NCI-H2107 (cell line): ENCODE measurements at regions not wholly inside any gene's neighbourhood (a gene's known extent, or its start where the extent isn't known, plus 50 kb on each side); places are given as distances from the start of the nearest gene placed in this dataset.

Experiments used
- DNase-seq: peaks from one replicate; lab custom pipeline; 2025; lab: John Stamatoyannopoulos, UW

GRCh38 chr14:104462651-104463630 lies 116.6 kb upstream of the C14orf180 start:
- DNase-seq: no peak

GRCh38 chr14:104464907-104465306 lies 114.7 kb upstream of the C14orf180 start:
- DNase-seq: no peak

- no peak for DNase-seq
Measured at GRCh38 chr14:104465482-104466390, 113.8 kb upstream of the C14orf180 start.

GRCh38 chr14:104467236-104467635 lies 112.3 kb upstream of the C14orf180 start:
- DNase-seq: no peak

- no peak for DNase-seq
Measured at GRCh38 chr14:104467641-104468040, 111.9 kb upstream of the C14orf180 start.

GRCh38 chr14:104469591-104469990 lies 110.0 kb upstream of the C14orf180 start:
- DNase-seq: no peak

- no peak for DNase-seq
Measured at GRCh38 chr14:104470588-104470987, 109.0 kb upstream of the C14orf180 start.

GRCh38 chr14:104471114-104471513 lies 108.5 kb upstream of the C14orf180 start:
- no peak for DNase-seq

GRCh38 chr14:104472073-104472472 lies 107.5 kb upstream of the C14orf180 start:
- DNase-seq: no peak

- DNase-seq: no peak
Measured at GRCh38 chr14:104472536-104473243, 106.9 kb upstream of the C14orf180 start.

GRCh38 chr14:104473244-104473565 lies 106.4 kb upstream of the C14orf180 start:
- DNase-seq: no peak

- no peak for DNase-seq
Measured at GRCh38 chr14:104473649-104474494, 105.7 kb upstream of the C14orf180 start.

- no peak for DNase-seq
Measured at GRCh38 chr14:104474495-104475213, 104.9 kb upstream of the C14orf180 start.

GRCh38 chr14:104475256-104475655 lies 104.3 kb upstream of the C14orf180 start:
- DNase-seq: no peak

GRCh38 chr14:104475802-104476201 lies 103.8 kb upstream of the C14orf180 start:
- DNase-seq: no peak

- DNase-seq: no peak
Measured at GRCh38 chr14:104476437-104476836, 103.1 kb upstream of the C14orf180 start.

GRCh38 chr14:104477117-104477623 lies 102.4 kb upstream of the C14orf180 start:
- DNase-seq: no peak

- no peak for DNase-seq
Measured at GRCh38 chr14:104477666-104478380, 101.7 kb upstream of the C14orf180 start.

GRCh38 chr14:104478656-104479055 lies 100.9 kb upstream of the C14orf180 start:
- no peak for DNase-seq

GRCh38 chr14:104479901-104480300 lies 99.7 kb upstream of the C14orf180 start:
- no peak for DNase-seq
